GM18502 (cell line): ENCODE measurements at regions not wholly inside any gene's neighbourhood (a gene's known extent, or its start where the extent isn't known, plus 50 kb on each side); places are given as distances from the start of the nearest gene placed in this dataset.
A peak's percentile ranks its signal among the peaks of the same experiment; 100 is the strongest.
"Not testable (repeated sequence)": the region's sequence is repeated elsewhere in the genome, so short reads cannot be mapped to it uniquely, and the experiment has no call there.

Source experiments
- ATAC-seq: cut with Tn5 transposase; IDR thresholded peaks from one replicate; pipeline ENCODE4 v1.9.1; 2021; ENCODE audit warnings: mild to moderate bottlenecking; ENCODE audit not compliant: unreplicated experiment, poor library complexity

- no peak for ATAC-seq
Measured at GRCh38 chr1:148362626-148363438, 120.3 kb downstream of the PPIAL4G start.

DNA sequence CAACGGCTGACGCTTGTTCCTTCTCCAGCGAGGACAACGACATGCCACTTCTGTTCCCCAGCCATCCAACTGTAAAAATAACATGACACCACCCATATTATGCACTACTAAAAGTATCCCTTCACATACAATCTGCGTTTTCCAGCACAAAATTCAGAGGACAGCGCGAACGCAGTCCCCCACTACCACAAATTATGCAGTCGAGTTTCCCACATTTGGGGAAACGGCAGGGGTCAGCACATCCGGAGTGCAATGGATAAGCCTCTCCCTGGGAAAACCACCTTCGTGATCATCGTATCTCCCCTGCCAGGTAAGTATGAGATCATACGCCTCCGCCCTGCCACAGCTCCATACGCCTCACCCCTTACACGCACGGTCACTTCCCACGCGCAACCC lies 120.9 kb downstream of the PPIAL4G start:
- no peak for ATAC-seq

DNA sequence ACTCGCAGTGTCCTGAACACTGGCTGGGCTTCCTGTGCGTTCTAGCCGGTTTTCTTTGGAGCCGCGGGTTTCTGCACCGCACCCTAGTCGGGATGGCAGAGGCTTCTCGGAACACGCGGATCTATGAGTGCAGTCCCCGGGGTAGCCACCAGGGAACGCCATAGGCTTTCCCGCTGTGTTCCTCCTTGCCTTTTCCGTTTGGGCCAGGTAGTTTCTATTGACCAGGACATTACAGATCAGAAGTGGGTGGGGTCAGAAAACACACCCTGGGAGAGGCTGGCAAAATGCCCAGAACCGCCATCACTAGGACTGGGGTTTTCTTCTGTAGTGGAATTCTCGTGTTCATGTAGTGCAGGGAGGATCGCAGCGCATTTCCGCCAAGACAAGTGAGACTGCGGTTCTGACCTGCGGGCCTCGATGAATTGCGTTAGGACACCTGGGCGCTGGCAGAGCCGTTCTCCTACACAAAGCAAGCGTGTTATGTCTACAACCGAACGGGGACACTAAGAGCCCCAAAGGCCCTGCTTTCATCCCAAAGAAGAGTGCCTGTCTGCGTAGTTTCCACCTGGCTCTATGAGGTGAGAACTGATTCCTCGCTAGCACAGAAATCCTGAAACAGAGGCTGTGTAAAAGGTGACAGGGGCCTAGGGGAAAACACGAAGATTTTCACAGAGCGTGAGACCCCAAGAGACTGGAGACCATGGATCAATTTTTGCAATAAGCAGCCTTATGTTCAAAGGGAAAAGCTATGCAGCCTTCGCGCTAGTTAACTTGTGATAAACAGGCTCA lies 121.5 kb downstream of the PPIAL4G start:
- ATAC-seq = not testable (repeated sequence)

DNA sequence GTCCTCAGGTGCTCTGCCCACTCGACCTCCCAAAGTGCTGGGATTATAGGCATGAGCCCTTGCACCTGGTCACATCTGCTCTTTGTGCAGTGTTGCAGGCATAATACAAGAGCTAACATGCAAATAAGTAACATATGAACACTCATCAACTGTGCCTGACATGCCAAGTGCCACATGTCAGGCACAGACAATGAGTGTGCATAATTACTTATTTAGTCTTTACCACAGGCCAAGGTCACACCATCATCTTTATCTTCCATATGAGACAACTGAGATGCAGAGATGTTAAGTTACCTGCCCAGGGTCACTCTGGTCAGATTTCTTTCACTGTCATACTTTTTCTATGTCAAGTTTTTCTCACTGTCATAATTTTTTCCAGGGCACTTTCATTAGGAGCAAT lies 126.1 kb downstream of the PPIAL4G start:
- ATAC-seq = no peak

- ATAC-seq = no peak
Measured at GRCh38 chr1:148355976-148356375, 127.1 kb downstream of the PPIAL4G start.

DNA sequence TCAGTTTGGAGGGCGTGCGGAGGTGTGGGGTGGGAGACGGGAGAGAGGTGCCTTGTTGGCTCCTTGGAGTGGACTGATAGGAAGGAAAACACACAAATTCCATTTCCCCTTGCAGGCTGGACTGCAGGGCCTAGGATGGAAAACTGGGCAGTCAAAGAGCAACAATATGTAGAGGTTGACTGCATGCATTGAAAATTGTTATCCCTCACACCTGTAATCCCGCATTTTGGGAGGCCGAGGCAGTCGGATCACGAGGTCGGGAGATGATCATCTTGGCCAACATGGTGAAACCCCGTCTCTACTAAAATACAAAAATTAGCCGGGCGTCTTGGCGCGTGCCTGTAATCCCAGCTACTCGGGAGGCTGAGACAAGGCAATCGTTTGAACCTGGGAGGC lies 128.2 kb downstream of the PPIAL4G start:
- ATAC-seq = no peak

- no peak for ATAC-seq
Measured at GRCh38 chr1:148354284-148354912, 128.7 kb downstream of the PPIAL4G start.

DNA sequence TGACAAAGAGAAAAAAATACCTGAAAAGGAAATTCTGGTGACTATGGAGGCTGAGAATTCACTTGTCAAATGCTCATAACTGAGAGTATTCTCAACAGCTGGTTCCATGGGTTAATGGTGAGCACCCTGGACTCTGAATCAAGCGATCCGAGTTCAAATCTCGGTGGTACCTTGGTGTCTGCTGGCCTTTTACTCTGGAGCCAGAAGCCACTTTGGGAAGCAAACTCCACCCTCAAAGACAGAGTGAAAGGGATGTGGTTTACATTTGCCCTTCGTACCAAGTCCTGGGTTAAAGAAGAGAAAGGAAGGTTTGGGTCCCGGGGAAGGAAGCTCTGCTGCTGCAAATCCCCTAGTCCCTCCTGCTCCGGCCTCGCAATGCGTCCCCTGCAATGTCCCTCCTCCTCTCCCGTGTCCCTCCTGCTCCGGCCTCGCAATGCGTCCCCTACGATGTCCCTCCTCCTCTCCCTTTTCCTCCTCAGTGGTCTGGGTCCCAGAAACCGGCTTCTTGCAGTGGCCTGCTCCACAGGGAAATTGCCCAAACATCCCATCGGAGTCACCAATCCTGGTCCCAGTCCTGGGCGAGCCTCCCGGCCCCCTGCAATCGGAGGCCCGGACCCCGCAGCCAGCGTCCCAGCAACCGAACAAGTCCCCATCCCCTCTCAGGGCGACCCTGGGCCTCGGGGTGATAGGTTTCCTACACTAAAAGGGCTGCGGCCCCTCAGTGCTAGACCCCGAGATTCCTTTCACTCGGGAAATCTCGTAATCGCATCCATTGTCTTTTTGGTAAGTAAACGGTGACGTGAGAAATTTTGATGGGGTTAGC lies 129.4 kb downstream of the PPIAL4G start:
- ATAC-seq = no peak

- ATAC-seq = no peak
Measured at GRCh38 chr1:148352470-148353053, 130.5 kb downstream of the PPIAL4G start.

- ATAC-seq = no peak
Measured at GRCh38 chr1:148347781-148348180, 135.3 kb downstream of the PPIAL4G start.

DNA sequence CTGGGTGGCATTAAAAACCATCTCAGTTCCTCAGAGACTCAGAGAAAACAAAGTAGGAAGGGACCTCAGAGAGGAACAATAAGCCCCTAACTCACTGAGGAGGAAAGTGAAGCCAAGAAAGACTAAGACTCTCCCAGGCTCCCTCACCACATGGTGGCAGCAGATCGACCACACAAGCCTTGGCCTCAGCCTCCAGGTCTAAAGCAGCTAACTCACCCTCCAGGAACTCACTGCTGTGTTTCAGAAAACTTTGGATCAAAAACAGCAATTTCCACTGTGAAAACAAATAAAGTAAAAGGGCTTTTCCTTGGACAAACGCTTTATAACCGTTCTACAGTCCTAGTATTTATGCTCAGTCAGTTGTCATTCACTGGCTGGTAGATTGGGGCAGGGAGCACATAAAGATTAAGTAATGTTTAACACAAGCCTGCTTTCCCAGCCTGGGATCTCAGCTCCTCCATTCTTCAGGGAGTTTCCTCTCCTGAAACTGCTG lies 137.4 kb downstream of the PPIAL4G start:
- not testable (repeated sequence) for ATAC-seq

DNA sequence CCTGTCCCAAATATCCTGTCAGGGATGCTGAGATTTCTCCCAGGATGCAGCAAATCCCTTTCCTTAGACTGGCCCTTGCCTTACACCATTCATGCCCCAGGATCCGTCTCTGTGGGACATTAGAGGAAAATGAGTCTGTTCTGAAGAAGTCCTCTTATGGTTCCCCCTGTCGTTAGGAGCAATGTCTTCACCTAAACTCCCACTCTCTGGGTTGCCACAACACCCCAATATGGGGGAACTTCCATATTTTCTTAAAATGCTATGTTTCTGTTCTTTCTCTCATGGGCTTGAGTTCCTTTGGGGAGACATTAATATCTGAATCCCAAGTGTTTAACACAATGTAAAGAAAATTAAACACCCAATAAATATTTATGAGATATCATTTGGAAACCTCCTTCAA lies 138.5 kb downstream of the PPIAL4G start:
- not testable (repeated sequence) for ATAC-seq

GRCh38 chr1:148341729-148342128 lies 141.4 kb downstream of the PPIAL4G start:
- ATAC-seq = not testable (repeated sequence)

- ATAC-seq = not testable (repeated sequence)
Measured at GRCh38 chr1:148336121-148336918, 146.8 kb downstream of the PPIAL4G start.

DNA sequence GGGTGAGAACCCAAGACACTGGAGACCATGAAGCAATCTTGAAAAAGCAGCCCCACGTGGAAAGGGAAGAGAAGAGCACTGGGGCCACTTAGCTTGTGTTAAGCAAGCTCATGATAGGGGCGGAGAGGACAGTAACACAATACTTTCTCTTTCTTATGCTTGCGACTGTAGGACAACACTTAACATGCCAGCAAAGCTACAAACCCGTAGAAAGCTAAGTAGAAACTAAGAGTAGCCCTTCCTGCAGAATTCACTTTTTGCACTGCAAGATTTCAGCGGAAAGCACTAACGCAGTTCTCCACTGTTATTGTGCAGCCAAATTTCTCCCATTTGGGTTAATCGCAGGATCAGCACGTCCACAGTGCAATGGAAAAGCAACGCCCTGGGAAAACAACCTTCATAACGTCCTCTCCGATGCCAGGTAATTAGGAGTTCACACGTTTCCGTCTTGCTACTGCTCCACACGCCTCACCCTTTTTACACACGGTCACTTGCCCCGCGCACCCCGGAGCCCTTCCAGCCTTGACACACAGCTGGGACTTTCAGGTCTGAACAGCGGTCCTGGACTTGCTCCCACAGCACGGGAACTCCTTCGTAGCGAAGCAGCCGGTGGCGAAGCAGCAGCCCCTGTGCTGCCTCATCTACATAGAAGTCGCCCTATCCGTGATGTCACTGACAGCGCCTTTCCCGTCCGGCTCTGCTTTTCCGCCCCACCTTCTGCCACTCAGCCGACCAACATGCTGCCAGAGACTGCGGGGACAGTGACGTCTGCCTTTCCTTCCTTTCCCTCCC lies 148.6 kb downstream of the PPIAL4G start:
- ATAC-seq = peak; percentile 82

DNA sequence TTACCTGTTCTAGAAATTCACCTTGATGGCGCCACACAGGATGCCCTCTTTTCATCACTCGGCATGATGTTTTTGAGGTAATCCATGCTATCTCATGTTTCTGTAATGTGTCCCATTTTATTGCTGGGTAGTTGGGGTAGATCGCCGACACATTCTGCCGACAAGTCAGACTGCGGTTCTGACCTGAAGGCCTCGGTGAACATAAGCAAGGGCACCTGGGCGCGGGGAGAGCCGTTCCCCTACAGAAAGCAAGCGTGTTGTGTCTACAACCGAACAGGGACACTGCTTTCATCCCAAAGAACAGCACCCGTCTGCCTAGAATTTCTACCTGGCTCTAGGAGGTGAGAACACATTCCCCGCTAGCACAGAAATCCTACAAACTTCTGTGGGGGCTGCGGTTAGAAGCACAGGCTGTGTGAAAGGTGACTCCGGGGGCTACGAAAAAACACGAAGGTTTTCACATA lies 149.2 kb downstream of the PPIAL4G start:
- ATAC-seq = no peak

- ATAC-seq = no peak
Measured at GRCh38 chr1:148328884-148329283, 154.2 kb downstream of the PPIAL4G start.

DNA sequence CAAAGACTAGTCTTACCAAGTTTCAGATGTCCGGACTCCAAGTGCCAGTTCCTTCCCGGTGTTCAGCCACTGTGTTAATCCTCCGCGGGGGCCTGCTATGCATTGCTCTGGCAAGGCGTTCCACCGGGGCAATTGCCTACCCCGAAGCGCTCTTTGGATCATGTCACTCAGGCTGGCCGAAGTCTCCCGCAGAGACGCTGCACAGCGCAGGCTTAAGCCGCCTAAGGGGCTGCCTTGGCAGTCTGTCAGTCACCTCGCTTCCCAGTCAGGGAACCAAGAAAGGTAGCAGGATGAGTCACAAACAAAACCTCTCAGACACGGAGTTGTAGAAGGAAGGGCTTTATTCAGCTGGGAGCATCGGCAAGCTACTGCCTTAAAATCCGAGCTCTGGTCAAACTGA lies 158.1 kb downstream of the PPIAL4G start:
- not testable (repeated sequence) for ATAC-seq
